NCI-H2196 treated with DMSO at 0.1 percent for 48 hours (cell line): ENCODE measurements at regions not wholly inside any gene's neighbourhood (a gene's known extent, or its start where the extent isn't known, plus 50 kb on each side); places are given as distances from the start of the nearest gene placed in this dataset.
"Not testable (repeated sequence)": the region's sequence is repeated elsewhere in the genome, so short reads cannot be mapped to it uniquely, and the experiment has no call there.

Experiments used
- DNase-seq: peaks from one replicate; lab custom pipeline; 2025; ENCODE audit not compliant: unreplicated experiment; lab: John Stamatoyannopoulos, UW

GRCh38 chr6:78222226-78222625, 569.4 kb downstream of the MEI4 start:
- no peak for DNase-seq

- no peak for DNase-seq
These were observed 578.2 kb downstream of the MEI4 start for GRCh38 chr6:78231002-78231401.

GRCh38 chr6:78243519-78243918, 590.7 kb downstream of the MEI4 start:
- no peak for DNase-seq

GRCh38 chr6:78251931-78252330, 599.1 kb downstream of the MEI4 start:
- DNase-seq, result no peak

- DNase-seq, result no peak
These were observed 600.8 kb downstream of the MEI4 start for GRCh38 chr6:78253618-78254017.

- DNase-seq, result no peak
These were observed 607.1 kb downstream of the MEI4 start for GRCh38 chr6:78259935-78260334.

- DNase-seq, result not testable (repeated sequence)
These were observed 606.9 kb upstream of the IRAK1BP1 start for GRCh38 chr6:78260427-78260826.

GRCh38 chr6:78268591-78269452, 598.5 kb upstream of the IRAK1BP1 start:
- DNase-seq, result no peak

- DNase-seq, result no peak
These were observed 566.5 kb upstream of the IRAK1BP1 start for GRCh38 chr6:78300885-78301284.

GRCh38 chr6:78302411-78302810, 564.9 kb upstream of the IRAK1BP1 start:
- DNase-seq, result no peak

- no peak for DNase-seq
These were observed 559.3 kb upstream of the IRAK1BP1 start for GRCh38 chr6:78308025-78308424.

- DNase-seq, result no peak
These were observed 545.1 kb upstream of the IRAK1BP1 start for GRCh38 chr6:78322068-78322845.

GRCh38 chr6:78324213-78324612, 543.1 kb upstream of the IRAK1BP1 start:
- no peak for DNase-seq

GRCh38 chr6:78340755-78341154, 526.6 kb upstream of the IRAK1BP1 start:
- DNase-seq, result no peak

GRCh38 chr6:78345882-78346281, 521.5 kb upstream of the IRAK1BP1 start:
- DNase-seq, result no peak

GRCh38 chr6:78347191-78347916, 520.0 kb upstream of the IRAK1BP1 start:
- DNase-seq, result no peak

GRCh38 chr6:78353040-78353439, 514.3 kb upstream of the IRAK1BP1 start:
- DNase-seq, result no peak

GRCh38 chr6:78363688-78364087, 503.7 kb upstream of the IRAK1BP1 start:
- DNase-seq, result no peak

- DNase-seq, result no peak
These were observed 501.9 kb upstream of the IRAK1BP1 start for GRCh38 chr6:78365473-78365872.

GRCh38 chr6:78377056-78377455, 490.3 kb upstream of the IRAK1BP1 start:
- no peak for DNase-seq

- no peak for DNase-seq
These were observed 487.4 kb upstream of the IRAK1BP1 start for GRCh38 chr6:78379982-78380381.

GRCh38 chr6:78380541-78380940, 486.8 kb upstream of the IRAK1BP1 start:
- DNase-seq, result no peak
